HEK293 (cell line): ENCODE measurements at regions not wholly inside any gene's neighbourhood (a gene's known extent, or its start where the extent isn't known, plus 50 kb on each side); places are given as distances from the start of the nearest gene placed in this dataset.

ENCODE experiments used
- CTCF ChIA-PET: fragments of 350-600 bp; formaldehyde crosslinking; extraction: SDS; loops from one replicate; lab custom pipeline; 2021; ENCODE audit warnings: antibody characterized with exemption; lab: Yijun Ruan, JAX
- POLR2A ChIA-PET: fragments of 300-600 bp; formaldehyde crosslinking; extraction: SDS; loops from one replicate; lab custom pipeline; 2020; ENCODE audit warnings: antibody characterized with exemption, inconsistent platforms; lab: Yijun Ruan, JAX
- H3K27ac ChIP-seq: fragments of 200-500 bp; sonication (Bioruptor generic); 2 replicates; pipeline ENCODE4 v1.5.1; 2014; ENCODE audit warnings: low read depth, low read length, control low read depth, inconsistent platforms; ENCODE audit errors: extremely low read depth
- H3K36me3 ChIP-seq, 2 experiments: fragments of 200-500 bp in 1 of 2; sonication (Bioruptor generic) in 1 of 2; 1 replicate in 1 of 2; 2 replicates in 1 of 2; pipeline ENCODE4 v1.5.1; 2014 to 2017; ENCODE audit warnings: inconsistent platforms in 2 of 2, low read length in 2 of 2; ENCODE audit not compliant: control insufficient read depth in 2 of 2, insufficient read depth in 1 of 2
- H3K4me1 ChIP-seq: fragments of 200-500 bp; sonication (Bioruptor generic); 2 replicates; pipeline ENCODE4 v1.5.1; 2014; ENCODE audit warnings: mild to moderate bottlenecking, low read length, inconsistent platforms; ENCODE audit not compliant: control insufficient read depth, insufficient read depth
- H3K4me3 ChIP-seq: 2 replicates; pipeline ENCODE4 v1.5.1; 2011; ENCODE audit warnings: low read depth, mild to moderate bottlenecking, control low read depth, low read length, moderate library complexity
- H3K9me3 ChIP-seq: fragments of 200-500 bp; sonication (Bioruptor generic); 2 replicates; pipeline ENCODE4 v1.5.1; 2014; ENCODE audit warnings: low read depth, low read length, inconsistent platforms; ENCODE audit not compliant: control insufficient read depth, insufficient read depth
- EGR2 ChIP-seq: fragments of 450-650 bp; formaldehyde crosslinking; IDR thresholded peaks from 2 replicates; pipeline ENCODE4 v1.5.1; 2016; ENCODE audit warnings: low read depth, missing biosample characterization, missing genetic modification characterization
- HOXC10 ChIP-seq: sonication (generic); formaldehyde crosslinking; IDR thresholded peaks from 2 replicates; pipeline ENCODE4 v1.8.1; 2023; ENCODE audit warnings: mild to moderate bottlenecking, missing genetic modification reagents
- YY1 ChIP-seq: fragments of 450-650 bp; formaldehyde crosslinking; IDR thresholded peaks from 2 replicates; pipeline ENCODE4 v1.5.1; 2018; ENCODE audit warnings: missing biosample characterization, missing genetic modification characterization
- ZBTB1 ChIP-seq: fragments of 450-650 bp; formaldehyde crosslinking; IDR thresholded peaks from 2 replicates; pipeline ENCODE4 v1.5.1; 2016; ENCODE audit warnings: missing biosample characterization, missing genetic modification characterization
- ZBTB20 ChIP-seq: fragments of 450-650 bp; formaldehyde crosslinking; IDR thresholded peaks from 2 replicates; pipeline ENCODE4 v1.5.1; 2016; ENCODE audit warnings: missing biosample characterization, missing genetic modification characterization
- ZNF2 ChIP-seq: fragments of 450-650 bp; formaldehyde crosslinking; IDR thresholded peaks from 2 replicates; pipeline ENCODE4 v1.5.1; 2016; ENCODE audit warnings: missing biosample characterization, missing genetic modification characterization
- ZNF211 ChIP-seq: fragments of 450-650 bp; formaldehyde crosslinking; IDR thresholded peaks from 2 replicates; pipeline ENCODE4 v1.5.1; 2016; ENCODE audit warnings: low read depth, missing biosample characterization, missing genetic modification characterization
- ZNF223 ChIP-seq: fragments of 450-650 bp; formaldehyde crosslinking; IDR thresholded peaks from 2 replicates; pipeline ENCODE4 v1.5.1; 2016; ENCODE audit warnings: missing biosample characterization, missing genetic modification characterization
- ZNF341 ChIP-seq: fragments of 450-650 bp; formaldehyde crosslinking; IDR thresholded peaks from 2 replicates; pipeline ENCODE4; 2016; ENCODE audit warnings: low read depth, missing biosample characterization, missing genetic modification characterization
- ZNF404 ChIP-seq: fragments of 450-650 bp; formaldehyde crosslinking; IDR thresholded peaks from 2 replicates; pipeline ENCODE4 v1.5.1; 2017; ENCODE audit warnings: missing biosample characterization, missing genetic modification characterization
- ZNF529 ChIP-seq: fragments of 450-650 bp; formaldehyde crosslinking; IDR thresholded peaks from 2 replicates; pipeline ENCODE4 v1.5.1; 2017; ENCODE audit warnings: missing genetic modification characterization, missing biosample characterization; ENCODE audit not compliant: insufficient replicate concordance
- ZNF555 ChIP-seq: fragments of 450-650 bp; formaldehyde crosslinking; conservative IDR thresholded peaks from 2 replicates; pipeline ENCODE4 v1.5.1; 2017; ENCODE audit warnings: missing biosample characterization, mild to moderate bottlenecking, missing genetic modification characterization, inconsistent platforms
- ZNF596 ChIP-seq: fragments of 450-650 bp; IDR thresholded peaks from 2 replicates; pipeline ENCODE4 v1.5.0; 2018; ENCODE audit warnings: missing biosample characterization, mild to moderate bottlenecking, missing genetic modification characterization, moderate library complexity
- ZNF610 ChIP-seq: fragments of 450-650 bp; formaldehyde crosslinking; IDR thresholded peaks from 2 replicates; pipeline ENCODE4 v1.5.1; 2016; ENCODE audit warnings: missing biosample characterization, missing genetic modification characterization, borderline replicate concordance
- ZNF629 ChIP-seq: fragments of 450-650 bp; formaldehyde crosslinking; IDR thresholded peaks from 2 replicates; pipeline ENCODE4 v1.5.1; 2017; ENCODE audit warnings: missing biosample characterization, missing genetic modification characterization
- ZNF707 ChIP-seq: fragments of 450-650 bp; formaldehyde crosslinking; IDR thresholded peaks from 2 replicates; pipeline ENCODE4 v1.5.1; 2016; ENCODE audit warnings: missing biosample characterization, missing genetic modification characterization
- ZNF792 ChIP-seq: fragments of 450-650 bp; formaldehyde crosslinking; IDR thresholded peaks from 2 replicates; pipeline ENCODE4 v1.5.1; 2016; ENCODE audit warnings: missing biosample characterization, missing genetic modification characterization
- TF ChIP-seq, protein P1 (sequence below): fragments of 450-650 bp; formaldehyde crosslinking; IDR thresholded peaks from 2 replicates; pipeline ENCODE4 v1.5.1; 2016; ENCODE audit warnings: missing biosample characterization, missing genetic modification characterization
- TF ChIP-seq, protein P2 (sequence below): fragments of 450-650 bp; formaldehyde crosslinking; IDR thresholded peaks from 2 replicates; pipeline ENCODE4 v1.5.1; 2017; ENCODE audit warnings: missing biosample characterization, missing genetic modification characterization
- TF ChIP-seq, protein P3 (sequence below): fragments of 450-650 bp; formaldehyde crosslinking; conservative IDR thresholded peaks from 2 replicates; pipeline ENCODE4 v1.5.1; 2016; ENCODE audit warnings: low read depth, missing biosample characterization, missing genetic modification characterization
- TF ChIP-seq, protein P4 (sequence below): fragments of 450-650 bp; formaldehyde crosslinking; IDR thresholded peaks from 2 replicates; pipeline ENCODE4 v1.5.1; 2016; ENCODE audit warnings: missing biosample characterization, missing genetic modification characterization, low read depth
- TF ChIP-seq, protein P5 (sequence below): sonication (generic); formaldehyde crosslinking; IDR thresholded peaks from 2 replicates; pipeline ENCODE4 v1.8.1; 2022; ENCODE audit warnings: mild to moderate bottlenecking, moderate library complexity, missing genetic modification reagents

DNA sequence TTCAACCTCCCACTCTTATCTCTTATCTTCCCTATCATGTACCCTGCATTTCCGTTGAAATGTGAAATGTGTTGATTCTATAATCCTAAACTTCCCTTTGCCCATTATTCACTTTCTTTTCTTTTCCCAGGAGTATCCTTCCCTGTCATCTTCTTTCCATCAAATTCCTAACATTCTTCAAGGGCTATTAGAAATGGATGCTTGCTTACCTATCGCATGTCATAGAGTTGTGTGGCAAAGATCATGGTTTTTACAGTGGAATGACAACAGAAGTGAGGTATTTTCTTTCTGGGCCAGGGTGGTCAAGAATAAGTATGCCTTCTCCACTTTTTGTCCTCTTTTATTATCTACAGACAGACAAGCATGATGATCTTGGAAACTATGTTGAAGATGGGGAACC lies 124.4 kb upstream of the SLC5A12 start:
- H3K4me3 ChIP-seq = no peak overlapping the region
- TF ChIP-seq, protein P1, sequence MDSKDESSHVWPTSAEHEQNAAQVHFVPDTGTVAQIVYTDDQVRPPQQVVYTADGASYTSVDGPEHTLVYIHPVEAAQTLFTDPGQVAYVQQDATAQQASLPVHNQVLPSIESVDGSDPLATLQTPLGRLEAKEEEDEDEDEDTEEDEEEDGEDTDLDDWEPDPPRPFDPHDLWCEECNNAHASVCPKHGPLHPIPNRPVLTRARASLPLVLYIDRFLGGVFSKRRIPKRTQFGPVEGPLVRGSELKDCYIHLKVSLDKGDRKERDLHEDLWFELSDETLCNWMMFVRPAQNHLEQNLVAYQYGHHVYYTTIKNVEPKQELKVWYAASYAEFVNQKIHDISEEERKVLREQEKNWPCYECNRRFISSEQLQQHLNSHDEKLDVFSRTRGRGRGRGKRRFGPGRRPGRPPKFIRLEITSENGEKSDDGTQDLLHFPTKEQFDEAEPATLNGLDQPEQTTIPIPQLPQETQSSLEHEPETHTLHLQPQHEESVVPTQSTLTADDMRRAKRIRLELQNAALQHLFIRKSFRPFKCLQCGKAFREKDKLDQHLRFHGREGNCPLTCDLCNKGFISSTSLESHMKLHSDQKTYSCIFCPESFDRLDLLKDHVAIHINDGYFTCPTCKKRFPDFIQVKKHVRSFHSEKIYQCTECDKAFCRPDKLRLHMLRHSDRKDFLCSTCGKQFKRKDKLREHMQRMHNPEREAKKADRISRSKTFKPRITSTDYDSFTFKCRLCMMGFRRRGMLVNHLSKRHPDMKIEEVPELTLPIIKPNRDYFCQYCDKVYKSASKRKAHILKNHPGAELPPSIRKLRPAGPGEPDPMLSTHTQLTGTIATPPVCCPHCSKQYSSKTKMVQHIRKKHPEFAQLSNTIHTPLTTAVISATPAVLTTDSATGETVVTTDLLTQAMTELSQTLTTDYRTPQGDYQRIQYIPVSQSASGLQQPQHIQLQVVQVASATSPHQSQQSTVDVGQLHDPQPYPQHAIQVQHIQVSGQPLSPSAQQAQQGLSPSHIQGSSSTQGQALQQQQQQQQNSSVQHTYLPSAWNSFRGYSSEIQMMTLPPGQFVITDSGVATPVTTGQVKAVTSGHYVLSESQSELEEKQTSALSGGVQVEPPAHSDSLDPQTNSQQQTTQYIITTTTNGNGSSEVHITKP (tag by site-specific recombination) = no peak
- TF ChIP-seq ZNF341 (tag by site-specific recombination) (no peak), ZNF404 (tag by site-specific recombination) (no peak), ZNF629 (tag by site-specific recombination) (no peak), ZNF792 (no peak)
- no peaks in the 10 kb centered on the region for H3K36me3 ChIP-seq
- CTCF ChIA-PET = no interaction called here
- no peak overlapping the region for H3K27ac ChIP-seq
- no peaks in the 10 kb centered on the region for H3K4me1 ChIP-seq
- no peaks in the 10 kb centered on the region for H3K9me3 ChIP-seq
- POLR2A ChIA-PET = no interaction called here

DNA sequence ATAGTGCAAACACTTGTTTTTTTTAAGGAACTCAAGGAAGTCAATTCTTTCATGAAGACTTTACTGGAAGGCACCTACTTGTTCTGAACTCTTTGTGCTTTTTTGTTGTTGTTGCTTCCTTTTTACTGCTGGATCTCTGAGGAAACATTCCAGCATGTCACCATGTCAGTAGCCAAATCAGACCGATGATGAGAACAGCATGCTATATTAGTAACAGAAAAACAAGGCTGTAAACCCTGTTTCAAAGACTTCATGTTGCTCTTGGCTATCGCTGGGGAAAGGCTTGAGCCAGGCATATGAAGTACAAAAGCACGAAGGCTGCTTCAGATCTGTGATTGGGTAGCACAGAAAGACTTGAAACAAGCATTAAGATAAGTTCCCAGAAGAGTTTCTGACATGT lies 125.6 kb upstream of the SLC5A12 start:
- no peak overlapping the region for H3K27ac ChIP-seq
- ChIA-PET CTCF (no interaction called here), POLR2A (no interaction called here)
- no peak overlapping the region for H3K4me3 ChIP-seq
- H3K9me3 ChIP-seq = no peaks in the 10 kb centered on the region
- H3K4me1 ChIP-seq = no peaks in the 10 kb centered on the region
- H3K36me3 ChIP-seq = no peaks in the 10 kb centered on the region
- TF ChIP-seq, protein P2, sequence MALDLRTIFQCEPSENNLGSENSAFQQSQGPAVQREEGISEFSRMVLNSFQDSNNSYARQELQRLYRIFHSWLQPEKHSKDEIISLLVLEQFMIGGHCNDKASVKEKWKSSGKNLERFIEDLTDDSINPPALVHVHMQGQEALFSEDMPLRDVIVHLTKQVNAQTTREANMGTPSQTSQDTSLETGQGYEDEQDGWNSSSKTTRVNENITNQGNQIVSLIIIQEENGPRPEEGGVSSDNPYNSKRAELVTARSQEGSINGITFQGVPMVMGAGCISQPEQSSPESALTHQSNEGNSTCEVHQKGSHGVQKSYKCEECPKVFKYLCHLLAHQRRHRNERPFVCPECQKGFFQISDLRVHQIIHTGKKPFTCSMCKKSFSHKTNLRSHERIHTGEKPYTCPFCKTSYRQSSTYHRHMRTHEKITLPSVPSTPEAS (tag by site-specific recombination) = no peak
- TF ChIP-seq ZNF610 (tag by site-specific recombination) (no peak), ZNF707 (tag by site-specific recombination) (no peak), ZBTB20 (tag by site-specific recombination) (no peak), ZNF596 (no peak), ZBTB1 (tag by site-specific recombination) (no peak), ZNF211 (tag by site-specific recombination) (no peak), ZNF2 (tag by site-specific recombination) (no peak), YY1 (tag by site-specific recombination) (no peak), ZNF792 (no peak), EGR2 (tag by site-specific recombination) (no peak), HOXC10 (no peak), ZNF529 (no peak), ZNF223 (no peak), ZNF555 (no peak)
- TF ChIP-seq, protein P3, sequence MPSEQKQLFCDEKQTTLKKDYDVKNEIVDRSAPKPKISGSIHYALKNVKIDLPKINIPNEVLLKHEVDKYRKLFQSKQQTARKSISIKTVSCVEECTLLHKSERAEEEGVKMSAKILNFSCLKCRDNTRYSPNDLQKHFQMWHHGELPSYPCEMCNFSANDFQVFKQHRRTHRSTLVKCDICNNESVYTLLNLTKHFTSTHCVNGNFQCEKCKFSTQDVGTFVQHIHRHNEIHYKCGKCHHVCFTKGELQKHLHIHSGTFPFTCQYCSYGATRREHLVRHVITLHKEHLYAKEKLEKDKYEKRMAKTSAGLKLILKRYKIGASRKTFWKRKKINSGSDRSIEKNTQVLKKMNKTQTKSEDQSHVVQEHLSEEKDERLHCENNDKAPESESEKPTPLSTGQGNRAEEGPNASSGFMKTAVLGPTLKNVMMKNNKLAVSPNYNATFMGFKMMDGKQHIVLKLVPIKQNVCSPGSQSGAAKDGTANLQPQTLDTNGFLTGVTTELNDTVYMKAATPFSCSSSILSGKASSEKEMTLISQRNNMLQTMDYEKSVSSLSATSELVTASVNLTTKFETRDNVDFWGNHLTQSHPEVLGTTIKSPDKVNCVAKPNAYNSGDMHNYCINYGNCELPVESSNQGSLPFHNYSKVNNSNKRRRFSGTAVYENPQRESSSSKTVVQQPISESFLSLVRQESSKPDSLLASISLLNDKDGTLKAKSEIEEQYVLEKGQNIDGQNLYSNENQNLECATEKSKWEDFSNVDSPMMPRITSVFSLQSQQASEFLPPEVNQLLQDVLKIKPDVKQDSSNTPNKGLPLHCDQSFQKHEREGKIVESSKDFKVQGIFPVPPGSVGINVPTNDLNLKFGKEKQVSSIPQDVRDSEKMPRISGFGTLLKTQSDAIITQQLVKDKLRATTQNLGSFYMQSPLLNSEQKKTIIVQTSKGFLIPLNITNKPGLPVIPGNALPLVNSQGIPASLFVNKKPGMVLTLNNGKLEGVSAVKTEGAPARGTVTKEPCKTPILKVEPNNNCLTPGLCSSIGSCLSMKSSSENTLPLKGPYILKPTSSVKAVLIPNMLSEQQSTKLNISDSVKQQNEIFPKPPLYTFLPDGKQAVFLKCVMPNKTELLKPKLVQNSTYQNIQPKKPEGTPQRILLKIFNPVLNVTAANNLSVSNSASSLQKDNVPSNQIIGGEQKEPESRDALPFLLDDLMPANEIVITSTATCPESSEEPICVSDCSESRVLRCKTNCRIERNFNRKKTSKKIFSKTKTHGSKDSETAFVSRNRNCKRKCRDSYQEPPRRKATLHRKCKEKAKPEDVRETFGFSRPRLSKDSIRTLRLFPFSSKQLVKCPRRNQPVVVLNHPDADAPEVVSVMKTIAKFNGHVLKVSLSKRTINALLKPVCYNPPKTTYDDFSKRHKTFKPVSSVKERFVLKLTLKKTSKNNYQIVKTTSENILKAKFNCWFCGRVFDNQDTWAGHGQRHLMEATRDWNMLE (tag by site-specific recombination) = no peak
- TF ChIP-seq, protein P4, sequence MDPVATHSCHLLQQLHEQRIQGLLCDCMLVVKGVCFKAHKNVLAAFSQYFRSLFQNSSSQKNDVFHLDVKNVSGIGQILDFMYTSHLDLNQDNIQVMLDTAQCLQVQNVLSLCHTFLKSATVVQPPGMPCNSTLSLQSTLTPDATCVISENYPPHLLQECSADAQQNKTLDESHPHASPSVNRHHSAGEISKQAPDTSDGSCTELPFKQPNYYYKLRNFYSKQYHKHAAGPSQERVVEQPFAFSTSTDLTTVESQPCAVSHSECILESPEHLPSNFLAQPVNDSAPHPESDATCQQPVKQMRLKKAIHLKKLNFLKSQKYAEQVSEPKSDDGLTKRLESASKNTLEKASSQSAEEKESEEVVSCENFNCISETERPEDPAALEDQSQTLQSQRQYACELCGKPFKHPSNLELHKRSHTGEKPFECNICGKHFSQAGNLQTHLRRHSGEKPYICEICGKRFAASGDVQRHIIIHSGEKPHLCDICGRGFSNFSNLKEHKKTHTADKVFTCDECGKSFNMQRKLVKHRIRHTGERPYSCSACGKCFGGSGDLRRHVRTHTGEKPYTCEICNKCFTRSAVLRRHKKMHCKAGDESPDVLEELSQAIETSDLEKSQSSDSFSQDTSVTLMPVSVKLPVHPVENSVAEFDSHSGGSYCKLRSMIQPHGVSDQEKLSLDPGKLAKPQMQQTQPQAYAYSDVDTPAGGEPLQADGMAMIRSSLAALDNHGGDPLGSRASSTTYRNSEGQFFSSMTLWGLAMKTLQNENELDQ (tag by site-specific recombination) = no peak
- TF ChIP-seq, protein P5, sequence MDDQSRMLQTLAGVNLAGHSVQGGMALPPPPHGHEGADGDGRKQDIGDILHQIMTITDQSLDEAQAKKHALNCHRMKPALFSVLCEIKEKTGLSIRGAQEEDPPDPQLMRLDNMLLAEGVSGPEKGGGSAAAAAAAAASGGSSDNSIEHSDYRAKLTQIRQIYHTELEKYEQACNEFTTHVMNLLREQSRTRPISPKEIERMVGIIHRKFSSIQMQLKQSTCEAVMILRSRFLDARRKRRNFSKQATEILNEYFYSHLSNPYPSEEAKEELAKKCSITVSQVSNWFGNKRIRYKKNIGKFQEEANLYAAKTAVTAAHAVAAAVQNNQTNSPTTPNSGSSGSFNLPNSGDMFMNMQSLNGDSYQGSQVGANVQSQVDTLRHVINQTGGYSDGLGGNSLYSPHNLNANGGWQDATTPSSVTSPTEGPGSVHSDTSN (CRISPR knock-in tag) = no peak
